B cell (primary cell): ENCODE measurements at regions not wholly inside any gene's neighbourhood (a gene's known extent, or its start where the extent isn't known, plus 50 kb on each side); places are given as distances from the start of the nearest gene placed in this dataset.

Experiments
- EZH2 ChIP-seq: IDR thresholded peaks from 2 replicates; pipeline ENCODE4 v1.6.1; 2012; ENCODE audit warnings: borderline replicate concordance, low read depth, mild to moderate bottlenecking, moderate library complexity, low read length; ENCODE audit not compliant: insufficient read depth, poor library complexity, severe bottlenecking
- TF ChIP-seq, protein P1 (sequence below): fragments of 200-600 bp; IDR thresholded peaks from one replicate; pipeline ENCODE4 v1.8.0; 2022; ENCODE audit warnings: antibody characterized with exemption, mild to moderate bottlenecking

DNA sequence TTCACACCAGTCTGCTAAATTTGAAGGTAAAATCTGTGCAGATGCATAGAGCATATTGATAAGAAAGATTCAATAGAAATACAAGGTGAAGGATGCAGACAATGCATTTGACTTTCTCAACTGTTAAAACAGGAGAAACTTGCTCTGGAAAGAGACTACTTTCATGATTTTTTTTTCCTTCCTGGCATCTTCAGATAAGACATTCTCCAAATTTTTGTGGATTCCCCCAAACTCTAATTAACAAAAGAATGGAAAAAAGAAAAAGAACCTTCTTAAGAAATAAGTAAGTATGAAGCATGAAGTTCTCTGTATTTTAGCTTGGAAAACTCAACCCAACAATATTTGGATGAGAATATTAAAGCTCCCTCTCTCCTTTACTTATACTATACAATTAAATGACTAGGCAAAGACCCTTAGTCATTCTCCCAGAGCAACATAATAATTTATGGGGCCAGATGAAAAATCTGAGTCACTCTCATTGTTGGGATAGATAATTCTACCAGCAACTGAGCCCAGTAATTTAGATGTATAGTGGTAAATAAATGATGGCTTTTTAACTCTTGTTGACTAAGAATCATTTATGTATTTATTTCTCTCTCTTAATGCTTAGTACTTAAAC lies 298.7 kb upstream of the COL3A1 start:
- no peak for TF ChIP-seq EZH2
- TF ChIP-seq, protein P1, sequence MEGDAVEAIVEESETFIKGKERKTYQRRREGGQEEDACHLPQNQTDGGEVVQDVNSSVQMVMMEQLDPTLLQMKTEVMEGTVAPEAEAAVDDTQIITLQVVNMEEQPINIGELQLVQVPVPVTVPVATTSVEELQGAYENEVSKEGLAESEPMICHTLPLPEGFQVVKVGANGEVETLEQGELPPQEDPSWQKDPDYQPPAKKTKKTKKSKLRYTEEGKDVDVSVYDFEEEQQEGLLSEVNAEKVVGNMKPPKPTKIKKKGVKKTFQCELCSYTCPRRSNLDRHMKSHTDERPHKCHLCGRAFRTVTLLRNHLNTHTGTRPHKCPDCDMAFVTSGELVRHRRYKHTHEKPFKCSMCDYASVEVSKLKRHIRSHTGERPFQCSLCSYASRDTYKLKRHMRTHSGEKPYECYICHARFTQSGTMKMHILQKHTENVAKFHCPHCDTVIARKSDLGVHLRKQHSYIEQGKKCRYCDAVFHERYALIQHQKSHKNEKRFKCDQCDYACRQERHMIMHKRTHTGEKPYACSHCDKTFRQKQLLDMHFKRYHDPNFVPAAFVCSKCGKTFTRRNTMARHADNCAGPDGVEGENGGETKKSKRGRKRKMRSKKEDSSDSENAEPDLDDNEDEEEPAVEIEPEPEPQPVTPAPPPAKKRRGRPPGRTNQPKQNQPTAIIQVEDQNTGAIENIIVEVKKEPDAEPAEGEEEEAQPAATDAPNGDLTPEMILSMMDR, result no peak
